DOHH2 (cell line): ENCODE measurements at regions not wholly inside any gene's neighbourhood (a gene's known extent, or its start where the extent isn't known, plus 50 kb on each side); places are given as distances from the start of the nearest gene placed in this dataset.
"Not testable (repeated sequence)": the region's sequence is repeated elsewhere in the genome, so short reads cannot be mapped to it uniquely, and the experiment has no call there.

Experiments
- CTCF ChIP-seq: fragments of 200-600 bp; sonication (generic); IDR thresholded peaks from one replicate; pipeline ENCODE4 v1.5.1; 2014; ENCODE audit warnings: antibody characterized with exemption, mild to moderate bottlenecking, low read depth, low read length; ENCODE audit not compliant: poor library complexity, severe bottlenecking
- EZH2phosphoT487 ChIP-seq: fragments of 200-600 bp; sonication (generic); IDR thresholded peaks from 2 replicates; pipeline ENCODE4 v1.6.1; 2017; ENCODE audit warnings: borderline replicate concordance, mild to moderate bottlenecking, antibody characterized with exemption, low read length, moderate library complexity, mixed read lengths

GRCh38 chr3:75379840-75380239, 284.3 kb upstream of the FRG2C start:
- TF ChIP-seq CTCF, EZH2phosphoT487: not testable (repeated sequence)
